Adrenal gland (tissue), 5 donors: ENCODE measurements at regions not wholly inside any gene's neighbourhood (a gene's known extent, or its start where the extent isn't known, plus 50 kb on each side); places are given as distances from the start of the nearest gene placed in this dataset.

Experiments
- POLR2A ChIP-seq, 2 donors: fragments of 450-650 bp; IDR thresholded peaks; one replicate each; pipeline ENCODE4 v1.6.1; 2017; ENCODE audit warnings: antibody characterized with exemption in 2 of 2, mild to moderate bottlenecking in 2 of 2, moderate library complexity in 1 of 2
- TF ChIP-seq, protein P1 (sequence below), 6 experiments: fragments of 450-650 bp in 4 of 6; fragments of 200-600 bp in 2 of 6; sonication (generic) in 1 of 6; IDR thresholded peaks; 1 replicate in 5 of 6; 2 replicates in 1 of 6; pipeline versions ENCODE4 v1.5.1 to v1.8.0; 2016 to 2021; ENCODE audit warnings: antibody characterized with exemption in 6 of 6, mild to moderate bottlenecking in 2 of 6, moderate library complexity in 1 of 6
- donor health status: DM: no; HTN: no; CAD: no.

DNA sequence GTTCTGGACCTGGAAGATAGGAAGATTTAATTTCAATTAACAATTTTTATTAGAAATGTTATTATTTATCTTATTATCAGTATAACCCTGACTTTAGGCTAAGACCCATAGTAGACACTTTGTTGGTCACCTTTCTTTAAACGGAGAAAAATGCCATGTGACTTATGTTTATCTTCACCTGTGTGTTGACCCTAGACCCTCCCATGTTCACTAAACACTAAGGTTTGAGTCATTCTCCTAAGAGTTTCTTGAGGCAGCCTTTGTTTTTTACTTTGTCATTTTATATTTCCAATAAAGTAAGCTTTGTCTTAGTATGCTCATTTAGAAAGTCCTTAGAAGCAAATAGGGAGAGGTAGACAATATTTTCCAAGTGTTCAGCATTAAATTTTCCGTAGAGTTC is 771.7 kb downstream of the METTL15 start:
- TF ChIP-seq, protein P1, sequence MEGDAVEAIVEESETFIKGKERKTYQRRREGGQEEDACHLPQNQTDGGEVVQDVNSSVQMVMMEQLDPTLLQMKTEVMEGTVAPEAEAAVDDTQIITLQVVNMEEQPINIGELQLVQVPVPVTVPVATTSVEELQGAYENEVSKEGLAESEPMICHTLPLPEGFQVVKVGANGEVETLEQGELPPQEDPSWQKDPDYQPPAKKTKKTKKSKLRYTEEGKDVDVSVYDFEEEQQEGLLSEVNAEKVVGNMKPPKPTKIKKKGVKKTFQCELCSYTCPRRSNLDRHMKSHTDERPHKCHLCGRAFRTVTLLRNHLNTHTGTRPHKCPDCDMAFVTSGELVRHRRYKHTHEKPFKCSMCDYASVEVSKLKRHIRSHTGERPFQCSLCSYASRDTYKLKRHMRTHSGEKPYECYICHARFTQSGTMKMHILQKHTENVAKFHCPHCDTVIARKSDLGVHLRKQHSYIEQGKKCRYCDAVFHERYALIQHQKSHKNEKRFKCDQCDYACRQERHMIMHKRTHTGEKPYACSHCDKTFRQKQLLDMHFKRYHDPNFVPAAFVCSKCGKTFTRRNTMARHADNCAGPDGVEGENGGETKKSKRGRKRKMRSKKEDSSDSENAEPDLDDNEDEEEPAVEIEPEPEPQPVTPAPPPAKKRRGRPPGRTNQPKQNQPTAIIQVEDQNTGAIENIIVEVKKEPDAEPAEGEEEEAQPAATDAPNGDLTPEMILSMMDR (IDR thresholded peaks at IDR 0.05): no peak
- TF ChIP-seq POLR2A (IDR thresholded peaks at IDR 0.05): no peak
